Neural cell (in vitro differentiated cells): ENCODE measurements at regions not wholly inside any gene's neighbourhood (a gene's known extent, or its start where the extent isn't known, plus 50 kb on each side); places are given as distances from the start of the nearest gene placed in this dataset.

Experiments used
- H2AFZ ChIP-seq: fragments of 200-600, 300-800 bp; sonication (generic), shearing (Covaris generic); 2 replicates; pipeline ENCODE4 v1.6.0; 2014; ENCODE audit warnings: low read depth, mild to moderate bottlenecking, antibody characterized with exemption, low read length, moderate library complexity
- H3F3A ChIP-seq: fragments of 200-600 bp; shearing (Covaris generic); 2 replicates; pipeline ENCODE4 v1.6.1; 2016; ENCODE audit warnings: mild to moderate bottlenecking, moderate library complexity, mixed read lengths, antibody characterized with exemption, low read length; ENCODE audit not compliant: insufficient read depth, poor library complexity, severe bottlenecking
- H3K27ac ChIP-seq: fragments of 200-600, 300-800 bp; sonication (generic), shearing (Covaris generic); 2 replicates; pipeline ENCODE4 v1.5.1; 2014; ENCODE audit warnings: mild to moderate bottlenecking, low read length, moderate library complexity
- H3K27me3 ChIP-seq: fragments of 300-800, 200-600 bp; sonication (generic), shearing (Covaris generic); 2 replicates; pipeline ENCODE4 v1.6.0; 2014; ENCODE audit warnings: mild to moderate bottlenecking, low read depth, low read length, moderate library complexity; ENCODE audit not compliant: insufficient read depth
- H3K36me3 ChIP-seq: fragments of 300-800, 200-600 bp; sonication (generic), shearing (Covaris generic); 2 replicates; pipeline ENCODE4 v1.5.1; 2014; ENCODE audit warnings: mild to moderate bottlenecking, antibody characterized with exemption, low read length, moderate library complexity; ENCODE audit not compliant: insufficient read depth
- H3K4me2 ChIP-seq: fragments of 300-800, 200-600 bp; sonication (generic), shearing (Covaris generic); 2 replicates; pipeline ENCODE4 v1.6.0; 2014; ENCODE audit warnings: mild to moderate bottlenecking, low read length
- H3K4me3 ChIP-seq: fragments of 300-800, 200-600 bp; sonication (generic), shearing (Covaris generic); 2 replicates; pipeline ENCODE4 v1.5.1; 2014; ENCODE audit warnings: mild to moderate bottlenecking, low read length, moderate library complexity
- H3K79me2 ChIP-seq: fragments of 200-600 bp; shearing (Covaris generic); replicated peaks from 2 replicates; pipeline ENCODE4 v1.6.0; 2014; ENCODE audit warnings: mild to moderate bottlenecking, low read length, moderate library complexity; ENCODE audit not compliant: insufficient read depth
- H3K9ac ChIP-seq: fragments of 300-800, 200-600 bp; sonication (generic), shearing (Covaris generic); 2 replicates; pipeline ENCODE4 v1.6.1; 2016; ENCODE audit warnings: mild to moderate bottlenecking, low read length, mixed read lengths
- H3K9me2 ChIP-seq: fragments of 200-600 bp; shearing (Covaris generic); 2 replicates; pipeline ENCODE4 v1.6.1; 2016; ENCODE audit warnings: mild to moderate bottlenecking, low read length, mixed read lengths; ENCODE audit not compliant: insufficient read depth
- H3K9me3 ChIP-seq: fragments of 200-600, 300-800 bp; sonication (generic), shearing (Covaris generic); 2 replicates; pipeline ENCODE4 v1.6.1; 2016; ENCODE audit warnings: mild to moderate bottlenecking, mixed run types, low read length, moderate library complexity, mixed read lengths
- H4K20me1 ChIP-seq: fragments of 200-600 bp; shearing (Covaris generic); 2 replicates; pipeline ENCODE4 v1.6.1; 2016; ENCODE audit warnings: mild to moderate bottlenecking, mixed run types; ENCODE audit not compliant: insufficient read depth
- EP300 ChIP-seq: fragments of 450-650 bp; conservative IDR thresholded peaks from 2 replicates; pipeline ENCODE4 v1.6.1; 2014; ENCODE audit warnings: antibody characterized with exemption, mild to moderate bottlenecking, moderate library complexity; ENCODE audit not compliant: poor library complexity, severe bottlenecking
- EZH2 ChIP-seq: fragments of 200-600, 300-800 bp; shearing (Covaris generic), sonication (generic); IDR thresholded peaks from 2 replicates; pipeline ENCODE4 v1.6.1; 2014; ENCODE audit warnings: antibody characterized with exemption, low read length, borderline replicate concordance, mild to moderate bottlenecking; ENCODE audit not compliant: insufficient read depth, poor library complexity, severe bottlenecking
- MXI1 ChIP-seq: fragments of 450-650 bp; conservative IDR thresholded peaks from 2 replicates; pipeline ENCODE4 v1.6.1; 2014; ENCODE audit warnings: antibody characterized with exemption, mild to moderate bottlenecking; ENCODE audit not compliant: poor library complexity, severe bottlenecking
- POLR2AphosphoS5 ChIP-seq: IDR thresholded peaks from 2 replicates; pipeline ENCODE4 v1.6.1; 2012
- RAD21 ChIP-seq: fragments of 450-650 bp; conservative IDR thresholded peaks from 2 replicates; pipeline ENCODE4 v1.6.1; 2014; ENCODE audit warnings: antibody characterized with exemption, mild to moderate bottlenecking, moderate library complexity
- SMC3 ChIP-seq: fragments of 450-650 bp; conservative IDR thresholded peaks from 2 replicates; pipeline ENCODE4 v1.6.1; 2014; ENCODE audit warnings: antibody characterized with exemption, mild to moderate bottlenecking, moderate library complexity; ENCODE audit not compliant: poor library complexity
- TAF1 ChIP-seq: IDR thresholded peaks from 2 replicates; pipeline ENCODE4 v1.6.1; 2012; ENCODE audit warnings: low read depth
- TF ChIP-seq, protein P1 (sequence below): IDR thresholded peaks from 2 replicates; pipeline ENCODE4 v1.6.1; 2012; ENCODE audit warnings: borderline replicate concordance
- TF ChIP-seq, protein P2 (sequence below): fragments of 450-650 bp; IDR thresholded peaks from 2 replicates; pipeline ENCODE4 v1.5.1; 2014; ENCODE audit warnings: antibody characterized with exemption, mild to moderate bottlenecking, moderate library complexity; ENCODE audit not compliant: poor library complexity, severe bottlenecking

DNA sequence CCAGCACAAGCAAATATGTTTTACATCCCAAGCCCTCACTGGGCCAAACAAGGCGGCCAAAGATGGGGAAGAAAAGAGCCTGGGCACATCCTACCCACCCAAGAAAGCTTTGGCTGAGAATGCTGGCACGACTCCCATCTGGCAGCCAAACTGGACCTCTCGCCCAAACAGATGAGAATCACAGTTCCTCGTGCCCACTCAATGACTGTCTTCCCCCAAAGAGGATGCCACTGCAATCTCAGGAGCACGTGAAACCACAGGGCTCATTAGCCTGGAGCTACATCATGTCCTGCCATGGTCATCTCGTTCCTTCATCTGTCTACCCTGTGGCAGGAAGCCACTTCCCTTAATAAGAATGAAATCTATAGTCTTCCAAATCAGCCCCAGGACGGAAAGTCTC is 536.8 kb downstream of the BNC2 start:
- Histone ChIP-seq H3K27me3 (no peaks in the 10 kb centered on the region), H3K9me2 (no peaks in the 10 kb centered on the region), H3K36me3 (no peaks in the 10 kb centered on the region), H3K4me3 (no peak overlapping the region), H3K27ac (no peak overlapping the region), H2AFZ (no peak overlapping the region), H3K4me2 (no peak overlapping the region), H3K79me2 (no peaks in the 10 kb centered on the region), H3K9me3 (no peaks in the 10 kb centered on the region), H3F3A (no peaks in the 10 kb centered on the region), H3K9ac (no peak overlapping the region), H4K20me1 (no peaks in the 10 kb centered on the region)
- TF ChIP-seq SMC3 = no peak
- no peak for TF ChIP-seq TAF1
- TF ChIP-seq MXI1 = no peak
- TF ChIP-seq EZH2 = no peak
- no peak for TF ChIP-seq POLR2AphosphoS5
- no peak for TF ChIP-seq RAD21
- TF ChIP-seq, protein P1, sequence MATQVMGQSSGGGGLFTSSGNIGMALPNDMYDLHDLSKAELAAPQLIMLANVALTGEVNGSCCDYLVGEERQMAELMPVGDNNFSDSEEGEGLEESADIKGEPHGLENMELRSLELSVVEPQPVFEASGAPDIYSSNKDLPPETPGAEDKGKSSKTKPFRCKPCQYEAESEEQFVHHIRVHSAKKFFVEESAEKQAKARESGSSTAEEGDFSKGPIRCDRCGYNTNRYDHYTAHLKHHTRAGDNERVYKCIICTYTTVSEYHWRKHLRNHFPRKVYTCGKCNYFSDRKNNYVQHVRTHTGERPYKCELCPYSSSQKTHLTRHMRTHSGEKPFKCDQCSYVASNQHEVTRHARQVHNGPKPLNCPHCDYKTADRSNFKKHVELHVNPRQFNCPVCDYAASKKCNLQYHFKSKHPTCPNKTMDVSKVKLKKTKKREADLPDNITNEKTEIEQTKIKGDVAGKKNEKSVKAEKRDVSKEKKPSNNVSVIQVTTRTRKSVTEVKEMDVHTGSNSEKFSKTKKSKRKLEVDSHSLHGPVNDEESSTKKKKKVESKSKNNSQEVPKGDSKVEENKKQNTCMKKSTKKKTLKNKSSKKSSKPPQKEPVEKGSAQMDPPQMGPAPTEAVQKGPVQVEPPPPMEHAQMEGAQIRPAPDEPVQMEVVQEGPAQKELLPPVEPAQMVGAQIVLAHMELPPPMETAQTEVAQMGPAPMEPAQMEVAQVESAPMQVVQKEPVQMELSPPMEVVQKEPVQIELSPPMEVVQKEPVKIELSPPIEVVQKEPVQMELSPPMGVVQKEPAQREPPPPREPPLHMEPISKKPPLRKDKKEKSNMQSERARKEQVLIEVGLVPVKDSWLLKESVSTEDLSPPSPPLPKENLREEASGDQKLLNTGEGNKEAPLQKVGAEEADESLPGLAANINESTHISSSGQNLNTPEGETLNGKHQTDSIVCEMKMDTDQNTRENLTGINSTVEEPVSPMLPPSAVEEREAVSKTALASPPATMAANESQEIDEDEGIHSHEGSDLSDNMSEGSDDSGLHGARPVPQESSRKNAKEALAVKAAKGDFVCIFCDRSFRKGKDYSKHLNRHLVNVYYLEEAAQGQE = no peak
- TF ChIP-seq EP300 = no peak
- TF ChIP-seq, protein P2, sequence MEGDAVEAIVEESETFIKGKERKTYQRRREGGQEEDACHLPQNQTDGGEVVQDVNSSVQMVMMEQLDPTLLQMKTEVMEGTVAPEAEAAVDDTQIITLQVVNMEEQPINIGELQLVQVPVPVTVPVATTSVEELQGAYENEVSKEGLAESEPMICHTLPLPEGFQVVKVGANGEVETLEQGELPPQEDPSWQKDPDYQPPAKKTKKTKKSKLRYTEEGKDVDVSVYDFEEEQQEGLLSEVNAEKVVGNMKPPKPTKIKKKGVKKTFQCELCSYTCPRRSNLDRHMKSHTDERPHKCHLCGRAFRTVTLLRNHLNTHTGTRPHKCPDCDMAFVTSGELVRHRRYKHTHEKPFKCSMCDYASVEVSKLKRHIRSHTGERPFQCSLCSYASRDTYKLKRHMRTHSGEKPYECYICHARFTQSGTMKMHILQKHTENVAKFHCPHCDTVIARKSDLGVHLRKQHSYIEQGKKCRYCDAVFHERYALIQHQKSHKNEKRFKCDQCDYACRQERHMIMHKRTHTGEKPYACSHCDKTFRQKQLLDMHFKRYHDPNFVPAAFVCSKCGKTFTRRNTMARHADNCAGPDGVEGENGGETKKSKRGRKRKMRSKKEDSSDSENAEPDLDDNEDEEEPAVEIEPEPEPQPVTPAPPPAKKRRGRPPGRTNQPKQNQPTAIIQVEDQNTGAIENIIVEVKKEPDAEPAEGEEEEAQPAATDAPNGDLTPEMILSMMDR = no peak

DNA sequence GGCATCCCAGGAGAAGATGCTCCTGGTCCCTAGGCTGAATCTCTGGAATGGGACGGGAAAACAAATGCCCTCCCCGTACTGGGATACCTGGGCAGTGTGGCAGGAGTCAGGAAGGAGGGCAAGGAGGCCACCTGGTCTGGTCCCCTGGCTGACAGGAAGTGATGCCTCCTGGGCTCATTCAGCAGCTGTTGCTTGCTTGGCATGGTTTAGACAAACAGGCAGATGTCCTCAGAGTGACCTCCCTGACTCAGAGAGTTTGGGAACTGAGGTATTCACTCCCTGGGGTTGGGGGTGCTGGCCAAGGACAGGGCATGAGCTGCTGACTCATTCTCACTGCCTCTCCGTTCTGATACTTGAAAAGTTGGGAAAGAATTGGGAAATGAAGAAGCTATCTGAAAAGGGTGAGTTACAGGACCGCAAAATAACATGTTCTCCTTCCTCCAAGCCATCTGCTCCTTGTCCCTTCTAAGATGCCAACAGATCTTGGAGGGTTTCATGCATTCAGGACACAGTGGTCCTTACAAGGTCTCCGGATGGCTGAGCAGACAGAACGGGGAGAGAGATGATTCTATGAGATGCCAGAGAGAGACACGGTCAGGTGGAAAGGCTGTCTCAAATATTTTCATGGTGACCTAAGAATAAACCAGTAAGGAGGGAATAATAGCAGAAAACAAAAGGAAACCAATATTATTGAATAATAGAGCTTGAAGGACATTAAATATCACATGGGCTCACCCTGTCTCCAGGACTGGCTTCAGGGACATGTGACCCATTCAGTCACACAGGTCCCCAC is 534.5 kb downstream of the BNC2 start:
- H3K4me3 ChIP-seq = no peak overlapping the region
- no peak overlapping the region for H3K4me2 ChIP-seq
- no peaks in the 10 kb centered on the region for H3F3A ChIP-seq
- H3K36me3 ChIP-seq = no peaks in the 10 kb centered on the region
- H2AFZ ChIP-seq = no peak overlapping the region
- no peak overlapping the region for H3K27ac ChIP-seq
- no peaks in the 10 kb centered on the region for H3K9me2 ChIP-seq
- H3K79me2 ChIP-seq = no peaks in the 10 kb centered on the region
- no peaks in the 10 kb centered on the region for H4K20me1 ChIP-seq
- H3K9ac ChIP-seq = no peak overlapping the region
- no peak for TF ChIP-seq EP300
- TF ChIP-seq MXI1 = no peak
- TF ChIP-seq, protein P2 = no peak
- TF ChIP-seq POLR2AphosphoS5 = no peak
- no peak for TF ChIP-seq RAD21
- TF ChIP-seq EZH2 = no peak
- TF ChIP-seq SMC3 = no peak
- no peak for TF ChIP-seq TAF1
- TF ChIP-seq, protein P1 = no peak
- H3K27me3 ChIP-seq = no peaks in the 10 kb centered on the region
- no peaks in the 10 kb centered on the region for H3K9me3 ChIP-seq
